HG02678 (cell line): ENCODE measurements at regions not wholly inside any gene's neighbourhood (a gene's known extent, or its start where the extent isn't known, plus 50 kb on each side); places are given as distances from the start of the nearest gene placed in this dataset.
"Not testable (repeated sequence)": the region's sequence is repeated elsewhere in the genome, so short reads cannot be mapped to it uniquely, and the experiment has no call there.

Source experiments
- ATAC-seq: cut with Tn5 transposase; IDR thresholded peaks from one replicate; pipeline ENCODE4 v1.9.1; 2021; ENCODE audit warnings: mild to moderate bottlenecking, moderate library complexity; ENCODE audit not compliant: unreplicated experiment

GRCh38 chr3:194939949-194940770 lies 254.5 kb downstream of the FAM43A start:
- no peak for ATAC-seq

GRCh38 chr3:194941360-194941955 lies 255.8 kb downstream of the FAM43A start:
- ATAC-seq: no peak

- no peak for ATAC-seq
Observed at GRCh38 chr3:194941956-194942511, 256.4 kb downstream of the FAM43A start.

GRCh38 chr3:194944526-194944925 lies 258.8 kb downstream of the FAM43A start:
- ATAC-seq: no peak

GRCh38 chr3:194945508-194945907 lies 259.8 kb downstream of the FAM43A start:
- ATAC-seq: no peak

- no peak for ATAC-seq
Observed at GRCh38 chr3:194946091-194946490, 260.4 kb downstream of the FAM43A start.

- ATAC-seq: no peak
Observed at GRCh38 chr3:194949592-194949991, 263.9 kb downstream of the FAM43A start.

- ATAC-seq: no peak
Observed at GRCh38 chr3:194950906-194951628, 265.4 kb downstream of the FAM43A start.

- ATAC-seq: not testable (repeated sequence)
Observed at GRCh38 chr3:194951629-194951920, 265.9 kb downstream of the FAM43A start.

- no peak for ATAC-seq
Observed at GRCh38 chr3:194951931-194952582, 266.4 kb downstream of the FAM43A start.

GRCh38 chr3:194952841-194953241 lies 267.2 kb downstream of the FAM43A start:
- ATAC-seq: no peak

- no peak for ATAC-seq
Observed at GRCh38 chr3:194953291-194953690, 267.6 kb downstream of the FAM43A start.

- ATAC-seq: no peak
Observed at GRCh38 chr3:194955546-194955945, 269.9 kb downstream of the FAM43A start.

- no peak for ATAC-seq
Observed at GRCh38 chr3:194955979-194956696, 270.5 kb downstream of the FAM43A start.

GRCh38 chr3:194956697-194957396 lies 271.2 kb downstream of the FAM43A start:
- no peak for ATAC-seq

GRCh38 chr3:194957743-194958240 lies 272.1 kb downstream of the FAM43A start:
- no peak for ATAC-seq

- no peak for ATAC-seq
Observed at GRCh38 chr3:194959217-194959616, 273.5 kb downstream of the FAM43A start.

- ATAC-seq: not testable (repeated sequence)
Observed at GRCh38 chr3:194959666-194960065, 274.0 kb downstream of the FAM43A start.

- no peak for ATAC-seq
Observed at GRCh38 chr3:194960446-194961032, 274.9 kb downstream of the FAM43A start.
